Neural progenitor cell (in vitro differentiated cells): ENCODE measurements at regions not wholly inside any gene's neighbourhood (a gene's known extent, or its start where the extent isn't known, plus 50 kb on each side); places are given as distances from the start of the nearest gene placed in this dataset.

Experiments
- DNase-seq: peaks from one replicate; pipeline ENCODE4 v3.0.0-alpha.2; 2016; ENCODE audit warnings: low spot score
- H2AFZ ChIP-seq: fragments of 200-600 bp; sonication (generic); replicated peaks from 2 replicates; pipeline ENCODE4 v1.6.1; 2016; ENCODE audit warnings: antibody characterized with exemption
- H3F3A ChIP-seq: fragments of 200-600 bp; sonication (generic); 2 replicates; pipeline ENCODE4 v1.6.1; 2016; ENCODE audit warnings: antibody characterized with exemption, low read depth
- H3K27ac ChIP-seq: fragments of 200-600 bp; sonication (generic); 2 replicates; pipeline ENCODE4 v1.5.1; 2016; ENCODE audit warnings: mild to moderate bottlenecking
- H3K27me3 ChIP-seq: fragments of 200-600 bp; sonication (generic); 2 replicates; pipeline ENCODE4 v1.6.1; 2016; ENCODE audit warnings: mild to moderate bottlenecking, moderate library complexity
- H3K36me3 ChIP-seq: fragments of 200-600 bp; sonication (generic); 2 replicates; pipeline ENCODE4 v1.5.1; 2016
- H3K4me1 ChIP-seq: fragments of 200-600 bp; sonication (generic); 2 replicates; pipeline ENCODE4 v1.6.1; 2016; ENCODE audit warnings: mixed run types
- H3K4me2 ChIP-seq: fragments of 200-600 bp; sonication (generic); 2 replicates; pipeline ENCODE4 v1.6.1; 2016
- H3K4me3 ChIP-seq: fragments of 200-600 bp; sonication (generic); 2 replicates; pipeline ENCODE4 v1.5.1; 2016
- H3K79me2 ChIP-seq: fragments of 200-600 bp; sonication (generic); 2 replicates; pipeline ENCODE4 v1.6.1; 2016; ENCODE audit warnings: low read depth
- H3K9ac ChIP-seq: fragments of 200-600 bp; sonication (generic); 2 replicates; pipeline ENCODE4 v1.6.1; 2016
- H3K9me3 ChIP-seq: fragments of 200-600 bp; sonication (generic); 2 replicates; pipeline ENCODE4 v1.5.1; 2016; ENCODE audit warnings: low read depth
- H4K20me1 ChIP-seq: fragments of 200-600 bp; sonication (generic); 2 replicates; pipeline ENCODE4 v1.6.1; 2016; ENCODE audit warnings: low read depth
- H3K27ac Mint-ChIP-seq: 3 replicates; pipeline ENCODE4 v1.8.0; 2021; ENCODE audit warnings: mixed read lengths
- H3K27me3 Mint-ChIP-seq: 2 replicates; pipeline ENCODE4 v1.8.0; 2022; ENCODE audit warnings: low read depth, mild to moderate bottlenecking, inconsistent platforms, moderate library complexity, mixed read lengths; ENCODE audit not compliant: insufficient read depth
- H3K36me3 Mint-ChIP-seq: 3 replicates; pipeline ENCODE4 v1.8.0; 2021; ENCODE audit warnings: mixed read lengths
- H3K4me1 Mint-ChIP-seq: 3 replicates; pipeline ENCODE4 v1.8.0; 2021; ENCODE audit warnings: mixed read lengths
- H3K4me3 Mint-ChIP-seq: 3 replicates; pipeline ENCODE4 v1.8.0; 2021; ENCODE audit warnings: mild to moderate bottlenecking, moderate library complexity, mixed read lengths
- H3K9me3 Mint-ChIP-seq: 3 replicates; pipeline ENCODE4 v1.8.0; 2020; ENCODE audit warnings: mixed read lengths
- EZH2 ChIP-seq: fragments of 200-600 bp; sonication (generic); IDR thresholded peaks from 2 replicates; pipeline ENCODE4 v1.6.1; 2017; ENCODE audit warnings: antibody characterized with exemption, mild to moderate bottlenecking, moderate library complexity
- EZH2phosphoT487 ChIP-seq: fragments of 200-600 bp; sonication (generic); IDR thresholded peaks from 2 replicates; pipeline ENCODE4 v1.6.1; 2017; ENCODE audit warnings: antibody characterized with exemption
- TF ChIP-seq, protein P1 (sequence below): fragments of 200-600 bp; sonication (generic); IDR thresholded peaks from 2 replicates; pipeline ENCODE4 v1.5.1; 2017; ENCODE audit warnings: antibody characterized with exemption, mild to moderate bottlenecking

DNA sequence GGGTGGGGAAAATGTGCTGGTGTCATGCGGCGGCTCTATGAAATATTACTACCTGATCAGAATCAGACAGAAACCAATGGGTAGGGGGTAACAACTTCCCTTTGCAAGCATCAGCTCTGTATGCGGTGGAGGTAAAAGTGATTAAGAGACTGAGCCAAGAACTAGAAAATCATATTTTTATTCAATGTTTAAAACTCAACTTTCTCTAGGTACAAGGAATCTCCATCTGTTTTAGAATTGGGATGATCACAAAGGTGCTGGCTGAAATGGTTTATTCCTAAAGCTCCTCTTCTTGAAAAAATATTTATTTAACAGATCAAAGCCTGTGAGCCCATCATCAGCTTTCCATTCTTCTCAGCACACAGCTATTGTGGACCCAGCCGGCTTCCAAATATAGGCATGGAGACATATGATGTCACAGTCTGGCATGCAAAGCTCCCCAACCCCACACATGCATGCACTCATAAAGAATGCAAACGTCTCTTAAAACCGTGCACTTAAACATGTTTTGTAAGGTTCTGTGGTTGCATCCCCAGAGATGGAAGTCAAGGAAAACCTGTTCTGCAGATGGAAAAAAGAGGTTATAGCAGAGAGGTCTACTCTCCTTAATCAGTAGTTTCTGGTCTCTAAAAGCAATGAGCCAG, 126.0 kb downstream of the SKIDA1 start:
- Histone ChIP-seq H2AFZ (peak overlapping the region; percentile 31), H3K9me3 (no peaks in the 10 kb centered on the region), H3K9ac (no peak overlapping the region), H3K4me2 (no peak overlapping the region), H3K27me3 (no peaks in the 10 kb centered on the region), H3K27ac (no peak overlapping the region), H3K4me1 (peaks cover 10% of the 10 kb centered on the region), H3K79me2 (no peaks in the 10 kb centered on the region), H4K20me1 (no peaks in the 10 kb centered on the region), H3K4me3 (no peak overlapping the region), H3F3A (peaks cover 5% of the 10 kb centered on the region), H3K36me3 (no peaks in the 10 kb centered on the region)
- H3K36me3 Mint-ChIP-seq, result peaks cover 3% of the 10 kb centered on the region
- H3K4me1 Mint-ChIP-seq, result peaks cover 19% of the 10 kb centered on the region
- H3K4me3 Mint-ChIP-seq, result no peak overlapping the region
- H3K27me3 Mint-ChIP-seq, result peaks cover 5% of the 10 kb centered on the region
- peak overlapping the region; percentile 99 for H3K27ac Mint-ChIP-seq
- TF ChIP-seq EZH2phosphoT487 (no peak), EZH2 (no peak)
- TF ChIP-seq, protein P1, sequence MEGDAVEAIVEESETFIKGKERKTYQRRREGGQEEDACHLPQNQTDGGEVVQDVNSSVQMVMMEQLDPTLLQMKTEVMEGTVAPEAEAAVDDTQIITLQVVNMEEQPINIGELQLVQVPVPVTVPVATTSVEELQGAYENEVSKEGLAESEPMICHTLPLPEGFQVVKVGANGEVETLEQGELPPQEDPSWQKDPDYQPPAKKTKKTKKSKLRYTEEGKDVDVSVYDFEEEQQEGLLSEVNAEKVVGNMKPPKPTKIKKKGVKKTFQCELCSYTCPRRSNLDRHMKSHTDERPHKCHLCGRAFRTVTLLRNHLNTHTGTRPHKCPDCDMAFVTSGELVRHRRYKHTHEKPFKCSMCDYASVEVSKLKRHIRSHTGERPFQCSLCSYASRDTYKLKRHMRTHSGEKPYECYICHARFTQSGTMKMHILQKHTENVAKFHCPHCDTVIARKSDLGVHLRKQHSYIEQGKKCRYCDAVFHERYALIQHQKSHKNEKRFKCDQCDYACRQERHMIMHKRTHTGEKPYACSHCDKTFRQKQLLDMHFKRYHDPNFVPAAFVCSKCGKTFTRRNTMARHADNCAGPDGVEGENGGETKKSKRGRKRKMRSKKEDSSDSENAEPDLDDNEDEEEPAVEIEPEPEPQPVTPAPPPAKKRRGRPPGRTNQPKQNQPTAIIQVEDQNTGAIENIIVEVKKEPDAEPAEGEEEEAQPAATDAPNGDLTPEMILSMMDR, result no peak
- no peak for DNase-seq
- peaks cover 15% of the 10 kb centered on the region for H3K9me3 Mint-ChIP-seq

DNA sequence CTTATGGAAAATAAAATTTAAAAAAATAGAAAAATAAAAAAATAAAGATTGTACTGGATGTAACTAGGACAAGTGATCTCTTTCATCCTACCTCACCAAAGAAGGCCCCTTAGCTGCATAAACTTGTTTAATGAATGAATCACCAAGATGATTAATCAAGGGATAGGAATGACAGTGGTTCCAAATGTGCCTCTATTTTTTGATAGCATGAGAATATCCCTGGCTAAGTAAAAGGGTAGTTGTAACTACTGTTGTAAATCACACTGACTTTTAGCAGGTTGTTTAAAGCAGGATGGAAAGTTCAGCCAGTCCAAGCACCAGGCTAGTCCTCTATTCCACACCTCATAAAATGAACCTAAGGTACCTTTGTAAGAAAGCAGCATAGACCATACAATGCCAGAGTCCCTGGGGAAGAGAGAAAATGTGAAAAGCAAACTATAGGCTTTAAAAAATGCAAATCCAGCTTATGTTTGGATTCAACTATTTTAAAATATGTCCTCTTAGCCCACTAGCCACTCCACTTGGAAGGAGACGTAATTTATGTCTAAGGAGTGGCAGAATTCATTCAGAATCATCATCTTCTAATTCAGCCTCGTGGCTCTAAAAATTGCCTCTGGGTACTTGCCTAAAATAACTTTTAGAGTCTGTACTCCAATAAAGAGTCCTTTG, 126.8 kb downstream of the SKIDA1 start:
- H3K36me3 Mint-ChIP-seq, result peaks cover 6% of the 10 kb centered on the region
- Histone ChIP-seq H2AFZ (no peak overlapping the region), H3K4me2 (no peak overlapping the region), H3K36me3 (no peaks in the 10 kb centered on the region), H3K4me1 (peaks cover 10% of the 10 kb centered on the region), H3K27ac (no peak overlapping the region), H3K9ac (no peak overlapping the region), H3K4me3 (no peak overlapping the region), H3K9me3 (no peaks in the 10 kb centered on the region), H4K20me1 (no peaks in the 10 kb centered on the region), H3K79me2 (no peaks in the 10 kb centered on the region), H3F3A (peaks cover 5% of the 10 kb centered on the region), H3K27me3 (no peaks in the 10 kb centered on the region)
- H3K27ac Mint-ChIP-seq, result peak overlapping the region; percentile 99
- TF ChIP-seq EZH2, result no peak
- TF ChIP-seq EZH2phosphoT487, result no peak
- TF ChIP-seq, protein P1, result no peak
- no peak for DNase-seq
- peaks cover 17% of the 10 kb centered on the region for H3K9me3 Mint-ChIP-seq
- H3K4me1 Mint-ChIP-seq, result peaks cover 19% of the 10 kb centered on the region
- H3K4me3 Mint-ChIP-seq, result no peak overlapping the region
- peaks cover 5% of the 10 kb centered on the region for H3K27me3 Mint-ChIP-seq

- Mint-ChIP-seq H3K27me3 (peaks cover 7% of the 10 kb centered on the region), H3K4me3 (no peak overlapping the region), H3K4me1 (peaks cover 15% of the 10 kb centered on the region), H3K36me3 (peaks cover 6% of the 10 kb centered on the region), H3K9me3 (peaks cover 13% of the 10 kb centered on the region), H3K27ac (no peak overlapping the region)
- no peak for DNase-seq
- no peak for TF ChIP-seq EZH2
- TF ChIP-seq, protein P1, result no peak
- no peak for TF ChIP-seq EZH2phosphoT487
- Histone ChIP-seq H3K4me1 (no peaks in the 10 kb centered on the region), H3F3A (no peaks in the 10 kb centered on the region), H3K79me2 (no peaks in the 10 kb centered on the region), H3K27ac (no peak overlapping the region), H3K4me3 (no peak overlapping the region), H3K27me3 (no peaks in the 10 kb centered on the region), H3K36me3 (no peaks in the 10 kb centered on the region), H3K9ac (no peak overlapping the region), H2AFZ (no peak overlapping the region), H3K4me2 (no peak overlapping the region), H3K9me3 (no peaks in the 10 kb centered on the region), H4K20me1 (no peaks in the 10 kb centered on the region)
Observed at GRCh38 chr10:21396889-21397288, 128.6 kb downstream of the SKIDA1 start.
